ENCODE measurements at regions not wholly inside any gene's neighbourhood (a gene's known extent, or its start where the extent isn't known, plus 50 kb on each side); places are given as distances from the start of the nearest gene placed in this dataset.

GRCh38 chr3:117519776-117520175, 810.2 kb downstream of the TUSC7 start (continued):
- TF ChIP-seq TCF3 (CRISPR knock-in tag; IDR thresholded peaks at IDR 0.05): no peak
- TF ChIP-seq ETV5 (CRISPR knock-in tag; IDR thresholded peaks at IDR 0.05; ENCODE audit: low read depth): no peak

- in situ Hi-C loops (cut with MboI) (no loop called here), intact Hi-C loops (cut with micrococcal nuclease) (no loop called here)
- DNase-seq (ENCODE audit: extremely low read depth in 1 of 4, low spot score in 3 of 4) (no peak), FAIRE-seq (no peak), ATAC-seq (no peak)
- Histone ChIP-seq H2AFZ (ENCODE audit: low read depth, low read length) (no peak overlapping the region), H3K9me3 (replicated peaks; ENCODE audit: control insufficient read depth, insufficient read depth, low read depth, low read length) (no peaks in the 10 kb centered on the region), H3K79me2 (ENCODE audit: control insufficient read depth, insufficient read depth, low read length) (no peaks in the 10 kb centered on the region), H3K27me3 (ENCODE audit: control insufficient read depth in 2 of 2, insufficient read depth in 2 of 2, low read length in 2 of 2) (no peaks in the 10 kb centered on the region), H3K4me2 (ENCODE audit: insufficient read depth, low read length) (no peak overlapping the region), H3K9ac (ENCODE audit: insufficient read depth in 1 of 2, low read depth in 2 of 2, low read length in 2 of 2) (no peak overlapping the region), H3K4me1 (replicated peaks in 1 of 2; ENCODE audit: control insufficient read depth in 2 of 2, insufficient read depth in 2 of 2, low read length in 2 of 2) (no peaks in the 10 kb centered on the region), H3K27ac (ENCODE audit: extremely low read depth, low read depth, low read length) (no peak overlapping the region), H3K4me3 (no peak overlapping the region), H4K20me1 (replicated peaks; ENCODE audit: control insufficient read depth, insufficient read depth, low read length) (no peaks in the 10 kb centered on the region), H3K9me1 (ENCODE audit: control insufficient read depth, insufficient read depth, low read length) (no peaks in the 10 kb centered on the region), H3K36me3 (ENCODE audit: control insufficient read depth, insufficient read depth, low read length) (no peaks in the 10 kb centered on the region)
- CTCF ChIA-PET (ENCODE audit: low intra/inter-chr PET ratio): no interaction called here
- no TSS peak for BruUV-seq (replicated peaks)
- 0% methylated on average over 4 of the region's 4 CpGs for WGBS (ENCODE audit: insufficient coverage, low coverage, missing lambda C conversion rate)
- POLR2A ChIA-PET: no interaction called here
- TF ChIP-seq ZKSCAN8 (CRISPR knock-in tag; IDR thresholded peaks at IDR 0.05) (no peak), ZNF589 (CRISPR knock-in tag; IDR thresholded peaks at IDR 0.05; ENCODE audit: low read depth) (no peak), BDP1 (IDR thresholded peaks at IDR 0.05; ENCODE audit: insufficient read depth, insufficient read length) (no peak), KLF1 (tag; IDR thresholded peaks at IDR 0.05) (no peak), ZNF79 (CRISPR knock-in tag; IDR thresholded peaks at IDR 0.05; ENCODE audit: low read depth) (no peak), ZBTB1 (CRISPR knock-in tag; IDR thresholded peaks at IDR 0.05; ENCODE audit: borderline replicate concordance, low read depth) (no peak), NR3C1 (CRISPR knock-in tag; IDR thresholded peaks at IDR 0.05) (no peak), YY1 (IDR thresholded peaks at IDR 0.05; ENCODE audit: borderline replicate concordance in 1 of 3, control insufficient read depth in 1 of 3, extremely low read depth in 1 of 3, insufficient read depth in 3 of 3, insufficient read length in 1 of 3, insufficient replicate concordance in 2 of 3, low read depth in 1 of 3, low read length in 2 of 3) (no peak), CREM (IDR thresholded peaks at IDR 0.05; ENCODE audit: low read depth) (no peak), ETV5 (CRISPR knock-in tag; IDR thresholded peaks at IDR 0.05; ENCODE audit: low read depth) (no peak), BRF1 (IDR thresholded peaks at IDR 0.05; ENCODE audit: borderline replicate concordance, extremely low read depth, insufficient read length) (no peak), SLC30A9 (CRISPR knock-in tag; IDR thresholded peaks at IDR 0.05) (no peak), WHSC1 (IDR thresholded peaks at IDR 0.05; ENCODE audit: low read length) (no peak), NELFE (IDR thresholded peaks at IDR 0.05; ENCODE audit: insufficient read depth, insufficient read length) (no peak), UBTF (IDR thresholded peaks at IDR 0.05; ENCODE audit: borderline replicate concordance in 1 of 2, low read depth in 2 of 2, low read length in 2 of 2) (no peak), ZNF3 (CRISPR knock-in tag; IDR thresholded peaks at IDR 0.05) (no peak)
These were observed 811.0 kb downstream of the TUSC7 start for GRCh38 chr3:117520582-117520981.

All from K562 (cell line).